OCI-LY1 (cell line): ENCODE measurements at regions not wholly inside any gene's neighbourhood (a gene's known extent, or its start where the extent isn't known, plus 50 kb on each side); places are given as distances from the start of the nearest gene placed in this dataset.

ENCODE experiments used
- H2AFZ ChIP-seq: fragments of 200-600 bp; sonication (generic), shearing (Covaris generic); 2 replicates; pipeline ENCODE4 v1.6.0; 2014; ENCODE audit warnings: antibody characterized with exemption, mild to moderate bottlenecking, low read length
- H3F3A ChIP-seq: fragments of 200-600 bp; sonication (generic), shearing (Covaris generic); 2 replicates; pipeline ENCODE4 v1.6.0; 2014; ENCODE audit warnings: mild to moderate bottlenecking, antibody characterized with exemption, low read length, moderate library complexity; ENCODE audit not compliant: insufficient read depth
- H3K27ac ChIP-seq: fragments of 200-600 bp; sonication (generic); 2 replicates; pipeline ENCODE4 v1.5.1; 2014; ENCODE audit warnings: low read length, mixed run types, mild to moderate bottlenecking, low read depth; ENCODE audit not compliant: poor library complexity, severe bottlenecking
- H3K27me3 ChIP-seq: fragments of 200-600 bp; sonication (generic); 2 replicates; pipeline ENCODE4 v1.6.0; 2014; ENCODE audit warnings: antibody characterized with exemption, mild to moderate bottlenecking, low read length, moderate library complexity; ENCODE audit not compliant: insufficient read depth
- H3K36me3 ChIP-seq: fragments of 200-600 bp; sonication (generic); 2 replicates; pipeline ENCODE4 v1.6.1; 2014; ENCODE audit warnings: mild to moderate bottlenecking, antibody characterized with exemption, low read length, moderate library complexity, mixed read lengths; ENCODE audit not compliant: insufficient read depth
- H3K4me1 ChIP-seq: fragments of 200-600 bp; sonication (generic); 2 replicates; pipeline ENCODE4 v1.5.1; 2014; ENCODE audit warnings: mild to moderate bottlenecking, low read length, moderate library complexity; ENCODE audit not compliant: insufficient read depth, severe bottlenecking
- H3K4me2 ChIP-seq: fragments of 200-600 bp; sonication (generic), shearing (Covaris generic); 2 replicates; pipeline ENCODE4 v1.6.1; 2014; ENCODE audit warnings: low read length
- H3K4me3 ChIP-seq: fragments of 200-600 bp; sonication (generic); 2 replicates; pipeline ENCODE4 v1.5.1; 2014; ENCODE audit warnings: low read length, low read depth, mild to moderate bottlenecking, mixed read lengths; ENCODE audit not compliant: poor library complexity, severe bottlenecking
- H3K79me2 ChIP-seq: fragments of 200-600 bp; shearing (Covaris generic); 2 replicates; pipeline ENCODE4 v1.6.1; 2016; ENCODE audit warnings: mixed run types, low read length, mixed read lengths; ENCODE audit not compliant: insufficient read depth
- H3K9ac ChIP-seq: fragments of 200-600 bp; sonication (generic), shearing (Covaris generic); 2 replicates; pipeline ENCODE4 v1.6.1; 2014; ENCODE audit warnings: mild to moderate bottlenecking, low read length, mixed read lengths
- H3K9me2 ChIP-seq: fragments of 200-600 bp; sonication (generic), shearing (Covaris generic); 2 replicates; pipeline ENCODE4 v1.6.1; 2014; ENCODE audit warnings: low read depth, mild to moderate bottlenecking, low read length, mixed read lengths
- H3K9me3 ChIP-seq: fragments of 200-600 bp; shearing (Covaris generic); 2 replicates; pipeline ENCODE4 v1.6.1; 2014; ENCODE audit warnings: low read length, mixed read lengths
- H4K20me1 ChIP-seq: fragments of 200-600 bp; sonication (generic), shearing (Covaris generic); 2 replicates; pipeline ENCODE4 v1.6.0; 2016; ENCODE audit warnings: mild to moderate bottlenecking, low read length; ENCODE audit not compliant: insufficient read depth
- CTCF ChIP-seq: fragments of 200-600 bp; sonication (generic), shearing (Covaris generic); IDR thresholded peaks from 2 replicates; pipeline ENCODE4 v1.5.1; 2017; ENCODE audit warnings: mild to moderate bottlenecking, antibody characterized with exemption, low read length, moderate library complexity, mixed read lengths
- EZH2 ChIP-seq: fragments of 200-600 bp; sonication (generic), shearing (Covaris generic); IDR thresholded peaks from 2 replicates; pipeline ENCODE4 v1.8.0; 2017; ENCODE audit warnings: borderline replicate concordance, mixed run types, mild to moderate bottlenecking, antibody characterized with exemption, low read length, moderate library complexity, mixed read lengths

GRCh38 chr20:59382157-59382725 lies 81.8 kb downstream of the EDN3 start:
- Histone ChIP-seq H3K9me2 (no peaks in the 10 kb centered on the region), H3K27ac (no peak overlapping the region), H3K9ac (no peak overlapping the region), H3K36me3 (no peaks in the 10 kb centered on the region), H3K4me1 (no peaks in the 10 kb centered on the region), H3F3A (no peaks in the 10 kb centered on the region), H3K79me2 (no peaks in the 10 kb centered on the region), H4K20me1 (no peaks in the 10 kb centered on the region), H3K9me3 (no peaks in the 10 kb centered on the region), H2AFZ (no peak overlapping the region), H3K27me3 (no peaks in the 10 kb centered on the region), H3K4me2 (no peak overlapping the region), H3K4me3 (no peak overlapping the region)
- TF ChIP-seq CTCF (no peak), EZH2 (no peak)

DNA sequence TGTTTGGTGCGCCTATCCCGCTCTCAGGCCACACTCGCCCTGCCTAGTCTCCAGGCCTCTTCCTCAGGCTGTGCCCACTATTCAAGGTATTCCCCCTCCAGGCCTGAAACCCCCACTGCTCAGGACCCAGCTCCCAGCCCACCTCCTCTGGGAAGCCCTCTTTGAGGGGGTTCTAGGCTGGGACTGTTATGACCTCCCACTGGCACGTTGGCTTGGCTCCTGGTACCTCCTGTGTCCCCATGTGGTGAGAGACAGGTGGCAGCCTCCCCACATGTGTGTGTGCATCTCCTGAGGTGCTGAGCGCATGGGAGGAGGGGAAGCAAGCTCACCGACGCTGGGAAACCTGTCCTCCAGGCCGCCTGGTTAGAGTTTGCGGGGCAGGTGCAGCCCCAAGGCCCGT lies 82.5 kb downstream of the EDN3 start:
- Histone ChIP-seq H3K27ac (no peak overlapping the region), H3K9me2 (no peaks in the 10 kb centered on the region), H3K79me2 (no peaks in the 10 kb centered on the region), H3K36me3 (no peaks in the 10 kb centered on the region), H2AFZ (no peak overlapping the region), H3K4me2 (no peak overlapping the region), H3K9me3 (no peaks in the 10 kb centered on the region), H3K4me3 (no peak overlapping the region), H3K27me3 (no peaks in the 10 kb centered on the region), H4K20me1 (no peaks in the 10 kb centered on the region), H3K4me1 (no peaks in the 10 kb centered on the region), H3K9ac (no peak overlapping the region), H3F3A (no peaks in the 10 kb centered on the region)
- no peak for TF ChIP-seq CTCF
- TF ChIP-seq EZH2, result no peak

DNA sequence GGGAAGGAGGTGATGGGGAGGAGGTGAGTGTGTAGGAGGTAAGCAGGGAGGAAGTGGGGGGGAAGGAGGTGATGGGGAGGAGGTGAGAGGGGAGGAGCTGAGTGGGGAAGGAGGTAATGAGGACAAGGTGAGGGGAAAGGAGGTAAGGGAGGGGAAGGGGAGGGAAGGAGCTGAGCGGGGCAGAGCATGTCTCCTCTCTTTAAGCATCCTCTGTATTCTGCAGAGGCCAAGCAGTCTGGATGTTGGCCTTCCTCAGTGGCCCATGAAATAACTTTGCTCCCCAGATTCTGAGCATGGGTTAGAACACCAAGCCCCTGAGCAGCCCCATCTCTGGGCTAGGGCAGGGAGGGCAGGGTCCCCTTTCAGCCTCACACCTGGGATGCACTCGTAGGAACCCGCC lies 84.6 kb downstream of the EDN3 start:
- Histone ChIP-seq H3K9me2 (no peaks in the 10 kb centered on the region), H3K36me3 (no peaks in the 10 kb centered on the region), H3F3A (no peaks in the 10 kb centered on the region), H3K9ac (no peak overlapping the region), H4K20me1 (no peaks in the 10 kb centered on the region), H3K27me3 (no peaks in the 10 kb centered on the region), H3K4me1 (no peaks in the 10 kb centered on the region), H3K27ac (no peak overlapping the region), H3K4me3 (no peak overlapping the region), H3K79me2 (no peaks in the 10 kb centered on the region), H2AFZ (no peak overlapping the region), H3K4me2 (no peak overlapping the region), H3K9me3 (no peaks in the 10 kb centered on the region)
- no peak for TF ChIP-seq CTCF
- TF ChIP-seq EZH2, result no peak
